Trophoblast cell (in vitro differentiated cells and primary cell): ENCODE measurements at regions not wholly inside any gene's neighbourhood (a gene's known extent, or its start where the extent isn't known, plus 50 kb on each side); places are given as distances from the start of the nearest gene placed in this dataset.

Source experiments
- DNase-seq, 2 donors: peaks; one replicate each; pipeline ENCODE4 v3.0.0-alpha.2; 2016
- H2AFZ ChIP-seq: 2 replicates; pipeline ENCODE4 v1.6.1; 2013; ENCODE audit warnings: low read length, moderate library complexity, mild to moderate bottlenecking; ENCODE audit not compliant: insufficient read depth, poor library complexity
- H2AK5ac ChIP-seq: 2 replicates; pipeline ENCODE4 v1.6.1; 2013; ENCODE audit warnings: mild to moderate bottlenecking, low read length
- H2BK120ac ChIP-seq: 2 replicates; pipeline ENCODE4 v1.6.1; 2013; ENCODE audit warnings: low read length, mild to moderate bottlenecking, moderate library complexity; ENCODE audit not compliant: insufficient read depth, poor library complexity
- H2BK12ac ChIP-seq: 2 replicates; pipeline ENCODE4 v1.6.1; 2013; ENCODE audit warnings: mild to moderate bottlenecking, low read length, moderate library complexity
- H2BK5ac ChIP-seq: 2 replicates; pipeline ENCODE4 v1.6.1; 2013; ENCODE audit warnings: low read length, low read depth, moderate library complexity, mild to moderate bottlenecking; ENCODE audit not compliant: poor library complexity
- H3K14ac ChIP-seq: 2 replicates; pipeline ENCODE4 v1.6.1; 2013; ENCODE audit warnings: mild to moderate bottlenecking, low read length
- H3K18ac ChIP-seq: 2 replicates; pipeline ENCODE4 v1.6.1; 2013; ENCODE audit warnings: mild to moderate bottlenecking, low read length
- H3K23ac ChIP-seq: 2 replicates; pipeline ENCODE4 v1.6.1; 2013; ENCODE audit warnings: low read length
- H3K27ac ChIP-seq: 2 replicates; pipeline ENCODE4 v1.5.1; 2013; ENCODE audit warnings: low read depth, mild to moderate bottlenecking, inconsistent platforms, low read length, moderate library complexity
- H3K27me3 ChIP-seq: 2 replicates; pipeline ENCODE4 v1.6.1; 2013; ENCODE audit warnings: inconsistent platforms, mild to moderate bottlenecking, low read length, moderate library complexity; ENCODE audit not compliant: insufficient read depth
- H3K36me3 ChIP-seq, 2 experiments: 1 replicate in 1 of 2; 2 replicates in 1 of 2; pipeline ENCODE4 v1.6.1; 2013; ENCODE audit warnings: low read length in 2 of 2, mild to moderate bottlenecking in 2 of 2, moderate library complexity in 1 of 2; ENCODE audit not compliant: insufficient read depth in 2 of 2, control insufficient read depth in 1 of 2
- H3K4ac ChIP-seq: 2 replicates; pipeline ENCODE4 v1.6.1; 2013; ENCODE audit warnings: low read depth, mild to moderate bottlenecking, low read length, moderate library complexity
- H3K4me1 ChIP-seq, 2 experiments: 1 replicate in 1 of 2; 2 replicates in 1 of 2; pipeline ENCODE4 v1.6.1; 2013; ENCODE audit warnings: low read length in 2 of 2, mild to moderate bottlenecking in 2 of 2, moderate library complexity in 1 of 2; ENCODE audit not compliant: insufficient read depth in 2 of 2, control insufficient read depth in 1 of 2
- H3K4me2 ChIP-seq: 2 replicates; pipeline ENCODE4 v1.6.1; 2013; ENCODE audit warnings: inconsistent platforms, mild to moderate bottlenecking, low read length, moderate library complexity
- H3K4me3 ChIP-seq: 2 replicates; pipeline ENCODE4 v1.5.1; 2013; ENCODE audit warnings: mild to moderate bottlenecking, low read depth, low read length, inconsistent platforms
- H3K79me1 ChIP-seq: one replicate; pipeline ENCODE4 v1.6.1; 2013; ENCODE audit warnings: low read length
- H3K79me2 ChIP-seq: 2 replicates; pipeline ENCODE4 v1.6.1; 2013; ENCODE audit warnings: low read length, mild to moderate bottlenecking; ENCODE audit not compliant: control insufficient read depth, insufficient read depth, poor library complexity
- H3K9ac ChIP-seq: 2 replicates; pipeline ENCODE4 v1.6.1; 2013; ENCODE audit warnings: mild to moderate bottlenecking, low read length
- H3K9me3 ChIP-seq: 2 replicates; pipeline ENCODE4 v1.6.1; 2013; ENCODE audit warnings: low read depth, mild to moderate bottlenecking, control low read depth, inconsistent platforms, low read length; ENCODE audit not compliant: insufficient read depth
- H4K12ac ChIP-seq: 2 replicates; pipeline ENCODE4 v1.6.1; 2013; ENCODE audit warnings: low read depth, mild to moderate bottlenecking, low read length, moderate library complexity
- H4K8ac ChIP-seq: 2 replicates; pipeline ENCODE4 v1.6.1; 2013; ENCODE audit warnings: low read depth, mild to moderate bottlenecking, low read length, moderate library complexity
- H4K91ac ChIP-seq: one replicate; pipeline ENCODE4 v1.6.1; 2013; ENCODE audit warnings: low read depth, mild to moderate bottlenecking, low read length, moderate library complexity
- WGBS: extraction: QIAGEN DNeasy Blood & Tissue Kit; methylation state at CpG from one replicate; pipeline ENCODE4 v1.1.7; 2013; ENCODE audit warnings: missing lambda C conversion rate; ENCODE audit not compliant: insufficient read length, insufficient coverage; ENCODE audit errors: extremely low coverage; 5-methylcytosine and 5-hydroxymethylcytosine counted together

GRCh38 chr10:128560993-128561392 is 434.8 kb upstream of the MKI67 start:
- Histone ChIP-seq H3K4ac (no peak overlapping the region), H3K9me3 (peaks cover 6% of the 10 kb centered on the region), H3K14ac (no peak overlapping the region), H2AK5ac (no peak overlapping the region), H4K91ac (no peak overlapping the region), H3K23ac (no peak overlapping the region), H3K4me3 (no peak overlapping the region), H4K8ac (no peak overlapping the region), H2AFZ (no peak overlapping the region), H2BK5ac (no peak overlapping the region), H3K27ac (no peak overlapping the region), H4K12ac (no peak overlapping the region), H3K79me1 (no peaks in the 10 kb centered on the region), H3K4me2 (no peak overlapping the region), H3K9ac (no peak overlapping the region), H3K4me1 (no peaks in the 10 kb centered on the region), H3K79me2 (no peaks in the 10 kb centered on the region), H2BK12ac (no peak overlapping the region), H2BK120ac (no peak overlapping the region), H3K27me3 (no peaks in the 10 kb centered on the region), H3K18ac (no peak overlapping the region), H3K36me3 (no peaks in the 10 kb centered on the region)
- no peak for DNase-seq
- no CpG with 5 or more reads among the region's 3 CpGs for WGBS

DNA sequence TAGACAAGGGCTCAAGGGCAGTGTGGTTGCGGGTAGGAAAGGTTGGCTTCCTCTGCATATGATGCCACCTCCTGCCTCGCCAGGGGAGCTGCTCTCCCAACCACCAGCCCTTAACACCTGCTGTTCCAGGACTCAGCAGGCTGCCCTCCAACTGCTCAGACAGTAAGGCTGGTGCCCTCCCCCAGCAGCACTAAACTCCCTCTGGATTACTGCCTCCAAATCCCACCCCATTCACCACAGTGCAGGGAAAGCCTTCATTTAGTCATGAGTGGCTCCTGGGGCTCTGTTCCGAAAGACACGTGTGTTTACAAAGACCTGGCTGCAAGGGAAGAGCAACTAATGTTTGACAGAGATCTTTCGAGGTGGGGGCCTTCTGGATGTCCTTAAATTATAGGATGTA is 437.2 kb upstream of the MKI67 start:
- Histone ChIP-seq H3K14ac (no peak overlapping the region), H2BK120ac (no peak overlapping the region), H3K9me3 (peaks cover 6% of the 10 kb centered on the region), H4K91ac (no peak overlapping the region), H3K23ac (no peak overlapping the region), H2AFZ (no peak overlapping the region), H3K27ac (no peak overlapping the region), H3K18ac (no peak overlapping the region), H3K4me1 (no peaks in the 10 kb centered on the region), H3K36me3 (no peaks in the 10 kb centered on the region), H2BK5ac (no peak overlapping the region), H3K79me2 (no peaks in the 10 kb centered on the region), H2BK12ac (no peak overlapping the region), H4K8ac (no peak overlapping the region), H4K12ac (no peak overlapping the region), H3K9ac (no peak overlapping the region), H3K27me3 (no peaks in the 10 kb centered on the region), H3K4me2 (no peak overlapping the region), H3K79me1 (no peaks in the 10 kb centered on the region), H2AK5ac (no peak overlapping the region), H3K4me3 (no peak overlapping the region), H3K4ac (no peak overlapping the region)
- WGBS = no CpG with 5 or more reads among the region's 5 CpGs
- DNase-seq = no peak

DNA sequence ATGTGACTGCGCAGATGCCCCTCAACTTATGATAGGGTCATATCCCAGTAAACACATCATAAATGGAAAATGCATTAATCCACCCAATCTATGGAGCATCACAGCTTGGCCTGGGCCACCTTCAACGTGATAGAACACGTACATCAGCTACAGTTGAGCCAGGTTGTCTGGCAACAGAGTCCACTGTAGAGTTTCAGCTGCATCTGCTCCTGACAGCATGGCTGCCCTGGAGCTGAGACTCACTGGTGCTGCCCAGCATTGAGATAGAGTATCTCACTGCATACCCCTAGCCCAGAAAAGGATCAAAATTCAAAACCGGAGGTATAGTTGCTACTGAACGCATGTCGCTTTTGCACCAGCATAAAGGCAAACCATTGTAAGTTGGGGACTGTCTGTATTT is 437.7 kb upstream of the MKI67 start:
- H2AFZ ChIP-seq = no peak overlapping the region
- H4K91ac ChIP-seq = no peak overlapping the region
- H3K27ac ChIP-seq = no peak overlapping the region
- no peaks in the 10 kb centered on the region for H3K36me3 ChIP-seq
- H4K12ac ChIP-seq = no peak overlapping the region
- no peaks in the 10 kb centered on the region for H3K79me2 ChIP-seq
- H2BK120ac ChIP-seq = no peak overlapping the region
- no peak overlapping the region for H2BK5ac ChIP-seq
- H2AK5ac ChIP-seq = no peak overlapping the region
- no peak overlapping the region for H3K4me2 ChIP-seq
- no peaks in the 10 kb centered on the region for H3K79me1 ChIP-seq
- H3K9ac ChIP-seq = no peak overlapping the region
- H3K14ac ChIP-seq = no peak overlapping the region
- H3K4ac ChIP-seq = no peak overlapping the region
- DNase-seq = no peak
- H3K4me3 ChIP-seq = no peak overlapping the region
- H3K4me1 ChIP-seq = no peaks in the 10 kb centered on the region
- H2BK12ac ChIP-seq = no peak overlapping the region
- peaks cover 6% of the 10 kb centered on the region for H3K9me3 ChIP-seq
- no peak overlapping the region for H4K8ac ChIP-seq
- H3K23ac ChIP-seq = no peak overlapping the region
- H3K27me3 ChIP-seq = no peaks in the 10 kb centered on the region
- no CpG with 5 or more reads among the region's 6 CpGs for WGBS
- no peak overlapping the region for H3K18ac ChIP-seq

DNA sequence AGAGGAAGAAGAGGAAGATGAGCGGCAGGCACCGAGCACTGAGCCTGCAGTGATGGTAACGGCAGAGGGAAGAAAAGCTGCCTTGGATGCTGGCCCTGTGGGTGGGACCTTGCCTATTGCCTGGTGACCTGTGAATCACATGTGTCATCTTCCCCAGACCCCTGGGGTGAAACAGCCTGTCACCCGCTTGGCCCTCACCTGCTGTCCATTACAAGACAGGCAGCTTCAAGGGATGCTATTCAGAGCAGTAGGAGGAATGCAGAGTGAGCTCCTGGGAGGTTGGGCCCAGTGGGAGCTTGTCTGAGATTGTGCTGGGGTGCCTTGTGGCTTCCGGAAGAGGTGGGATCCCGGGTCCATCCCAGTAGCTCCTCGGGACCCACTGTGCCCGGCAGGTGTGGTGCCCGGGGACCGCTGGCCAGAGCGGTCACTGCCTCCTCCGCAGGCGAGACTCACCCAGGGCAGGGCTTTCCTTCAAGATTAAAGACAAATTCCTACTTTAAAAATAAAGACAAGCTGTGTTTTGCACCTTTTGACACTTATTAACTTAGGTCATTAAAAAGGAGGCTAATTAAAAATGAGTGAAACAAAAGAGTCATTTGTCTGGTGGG is 440.2 kb upstream of the MKI67 start:
- no peak overlapping the region for H2BK12ac ChIP-seq
- no peaks in the 10 kb centered on the region for H3K79me2 ChIP-seq
- no peaks in the 10 kb centered on the region for H3K27me3 ChIP-seq
- H2BK5ac ChIP-seq = no peak overlapping the region
- H3K79me1 ChIP-seq = no peaks in the 10 kb centered on the region
- H2AFZ ChIP-seq = no peak overlapping the region
- WGBS = no CpG with 5 or more reads among the region's 13 CpGs
- no peak overlapping the region for H3K18ac ChIP-seq
- H4K91ac ChIP-seq = no peak overlapping the region
- H3K4me1 ChIP-seq = no peaks in the 10 kb centered on the region
- no peak overlapping the region for H3K14ac ChIP-seq
- H3K23ac ChIP-seq = no peak overlapping the region
- H3K4ac ChIP-seq = no peak overlapping the region
- H3K9ac ChIP-seq = no peak overlapping the region
- H3K9me3 ChIP-seq = peaks cover 3% of the 10 kb centered on the region
- no peaks in the 10 kb centered on the region for H3K36me3 ChIP-seq
- no peak for DNase-seq
- no peak overlapping the region for H4K8ac ChIP-seq
- peak overlapping the region; percentile 16 for H2AK5ac ChIP-seq
- no peak overlapping the region for H2BK120ac ChIP-seq
- no peak overlapping the region for H3K4me3 ChIP-seq
- no peak overlapping the region for H3K4me2 ChIP-seq
- no peak overlapping the region for H4K12ac ChIP-seq
- H3K27ac ChIP-seq = no peak overlapping the region
